Liver (tissue), 8 donors: ENCODE measurements at regions not wholly inside any gene's neighbourhood (a gene's known extent, or its start where the extent isn't known, plus 50 kb on each side); places are given as distances from the start of the nearest gene placed in this dataset.

Source experiments
- DNase-seq: peaks from one replicate; pipeline ENCODE4 v3.0.0-alpha.2; 2017; ENCODE audit warnings: low spot score
- H3K27ac ChIP-seq, 2 donors: one replicate each; pipeline ENCODE4 v1.7.0; 2013; ENCODE audit warnings: inconsistent platforms in 2 of 2, low read length in 2 of 2, control low read depth in 1 of 2, low read depth in 1 of 2, mild to moderate bottlenecking in 1 of 2
- H3K27me3 ChIP-seq, 4 donors: one replicate each; pipeline versions ENCODE4 v1.6.1 to v1.7.0; 2013; ENCODE audit warnings: low read length in 3 of 4, inconsistent platforms in 1 of 4, mild to moderate bottlenecking in 1 of 4, moderate library complexity in 1 of 4; ENCODE audit not compliant: control insufficient read depth in 4 of 4, insufficient read depth in 4 of 4
- H3K36me3 ChIP-seq, 4 donors: one replicate each; pipeline versions ENCODE4 v1.6.1 to v1.7.0; 2013; ENCODE audit warnings: low read length in 3 of 4, mild to moderate bottlenecking in 3 of 4, low read depth in 1 of 4, moderate library complexity in 1 of 4; ENCODE audit not compliant: control insufficient read depth in 4 of 4, insufficient read depth in 3 of 4
- H3K4me1 ChIP-seq, 4 donors: one replicate each; pipeline versions ENCODE4 v1.6.1 to v1.7.0; 2013; ENCODE audit warnings: low read length in 3 of 4, mild to moderate bottlenecking in 3 of 4, moderate library complexity in 1 of 4; ENCODE audit not compliant: control insufficient read depth in 4 of 4, insufficient read depth in 4 of 4
- H3K4me3 ChIP-seq, 3 donors: one replicate each; pipeline versions ENCODE4 v1.6.1 to v1.7.0; 2013; ENCODE audit warnings: low read length in 3 of 3, control low read depth in 1 of 3, low read depth in 1 of 3, mild to moderate bottlenecking in 1 of 3
- H3K9ac ChIP-seq, 2 donors: one replicate each; pipeline ENCODE4 v1.7.0; 2013; ENCODE audit warnings: low read length in 2 of 2, mild to moderate bottlenecking in 2 of 2, moderate library complexity in 2 of 2, control low read depth in 1 of 2, low read depth in 1 of 2
- H3K9me3 ChIP-seq, 4 donors: one replicate each; pipeline versions ENCODE4 v1.6.1 to v1.7.0; 2013; ENCODE audit warnings: low read length in 3 of 4; ENCODE audit not compliant: control insufficient read depth in 4 of 4
- ATF3 ChIP-seq: IDR thresholded peaks from 2 replicates; pipeline ENCODE4 v1.6.1; 2016; ENCODE audit warnings: antibody characterized with exemption
- CTCF ChIP-seq: fragments of 150-350 bp; IDR thresholded peaks from 2 replicates; pipeline ENCODE4 v1.5.1; 2017; ENCODE audit warnings: improper control_type of control experiment, low read depth, low read length; ENCODE audit not compliant: missing input control
- EGR1 ChIP-seq, 2 donors: IDR thresholded peaks; 2 replicates each; pipeline ENCODE4 v1.6.1; 2016 to 2018; ENCODE audit warnings: antibody characterized with exemption in 2 of 2, low read depth in 2 of 2
- FOXA1 ChIP-seq: IDR thresholded peaks from 2 replicates; pipeline ENCODE4 v1.6.1; 2016; ENCODE audit warnings: antibody characterized with exemption
- FOXA2 ChIP-seq: IDR thresholded peaks from 2 replicates; pipeline ENCODE4 v1.6.1; 2016; ENCODE audit warnings: antibody characterized with exemption
- GABPA ChIP-seq, 2 donors: IDR thresholded peaks in 1 of 2; conservative IDR thresholded peaks in 1 of 2; 2 replicates each; pipeline ENCODE4 v1.6.1; 2016; ENCODE audit warnings: antibody characterized with exemption in 2 of 2, mild to moderate bottlenecking in 1 of 2, moderate library complexity in 1 of 2
- HNF4G ChIP-seq: IDR thresholded peaks from 2 replicates; pipeline ENCODE4 v1.6.1; 2016; ENCODE audit warnings: antibody characterized with exemption
- JUND ChIP-seq, 2 donors: IDR thresholded peaks; 2 replicates each; pipeline ENCODE4 v1.6.1; 2016; ENCODE audit warnings: antibody characterized with exemption in 2 of 2
- MAX ChIP-seq: IDR thresholded peaks from 2 replicates; pipeline ENCODE4 v1.6.1; 2016; ENCODE audit warnings: antibody characterized with exemption
- NR2F2 ChIP-seq: IDR thresholded peaks from 2 replicates; pipeline ENCODE4 v1.6.1; 2016; ENCODE audit warnings: antibody characterized with exemption
- RAD21 ChIP-seq, 2 donors: IDR thresholded peaks; 2 replicates each; pipeline ENCODE4 v1.6.1; 2016; ENCODE audit warnings: antibody characterized with exemption in 2 of 2, mild to moderate bottlenecking in 2 of 2
- REST ChIP-seq: IDR thresholded peaks from 2 replicates; pipeline ENCODE4 v1.6.1; 2016; ENCODE audit warnings: antibody characterized with exemption, mild to moderate bottlenecking
- RXRA ChIP-seq, 2 donors: IDR thresholded peaks; 2 replicates each; pipeline ENCODE4 v1.6.1; 2017 to 2018; ENCODE audit warnings: antibody characterized with exemption in 2 of 2, mild to moderate bottlenecking in 1 of 2
- SP1 ChIP-seq: IDR thresholded peaks from 2 replicates; pipeline ENCODE4 v1.6.1; 2018; ENCODE audit warnings: antibody characterized with exemption, mild to moderate bottlenecking
- TAF1 ChIP-seq: conservative IDR thresholded peaks from 2 replicates; pipeline ENCODE4 v1.6.1; 2016; ENCODE audit warnings: antibody characterized with exemption, mild to moderate bottlenecking
- YY1 ChIP-seq: IDR thresholded peaks from 2 replicates; pipeline ENCODE4 v1.6.1; 2016; ENCODE audit warnings: antibody characterized with exemption, mild to moderate bottlenecking
- ZBTB33 ChIP-seq: IDR thresholded peaks from 2 replicates; pipeline ENCODE4 v1.6.1; 2016; ENCODE audit warnings: antibody characterized with exemption
- WGBS: extraction: QIAGEN DNeasy Blood & Tissue Kit; methylation state at CpG from one replicate; pipeline ENCODE4 v1.1.7; 2013; 5-methylcytosine and 5-hydroxymethylcytosine counted together
- donor health status: healthy.
- donor health status: healthy.
- donor health status: healthy.
- donor health status: healthy.
- donor health status: healthy.

GRCh38 chr13:107209824-107210722, 642.1 kb upstream of the ARGLU1 start:
- peaks cover 0 to 7% (median 0%) of the 10 kb centered on the region in 4 donors for H3K27me3 ChIP-seq
- no peaks in the 10 kb centered on the region for H3K9me3 ChIP-seq
- no peak overlapping the region for H3K27ac ChIP-seq
- H3K4me3 ChIP-seq, result no peak overlapping the region
- H3K9ac ChIP-seq, result no peak overlapping the region
- no peaks in the 10 kb centered on the region for H3K36me3 ChIP-seq
- TF ChIP-seq HNF4G, result no peak
- TF ChIP-seq RXRA (IDR thresholded peaks at IDR 0.05), result no peak
- no peak for TF ChIP-seq FOXA1
- no peak for TF ChIP-seq SP1
- TF ChIP-seq YY1, result no peak
- TF ChIP-seq JUND (IDR thresholded peaks at IDR 0.05), result no peak
- no peak for TF ChIP-seq CTCF
- no peak for TF ChIP-seq ZBTB33
- TF ChIP-seq TAF1, result no peak
- no peak for TF ChIP-seq EGR1 (IDR thresholded peaks at IDR 0.05; ENCODE audit: low read depth in 2 of 2)
- TF ChIP-seq RAD21 (IDR thresholded peaks at IDR 0.05), result no peak
- TF ChIP-seq GABPA (IDR thresholded peaks at IDR 0.05 in 1 of 2, conservative IDR thresholded peaks at IDR 0.05 in 1 of 2), result no peak
- no peak for TF ChIP-seq REST
- TF ChIP-seq MAX, result no peak
- WGBS, result 62% methylated on average over 11 of the region's 11 CpGs
- H3K4me1 ChIP-seq, result no peaks in the 10 kb centered on the region
- DNase-seq, result no peak

GRCh38 chr13:107208889-107209288, 641.0 kb upstream of the ARGLU1 start:
- no peak overlapping the region for H3K27ac ChIP-seq
- H3K4me1 ChIP-seq, result no peaks in the 10 kb centered on the region
- no peaks in the 10 kb centered on the region for H3K36me3 ChIP-seq
- WGBS, result 32% methylated on average over 4 of the region's 4 CpGs
- H3K9ac ChIP-seq, result no peak overlapping the region
- no peak overlapping the region for H3K4me3 ChIP-seq
- peaks cover 0 to 7% (median 0%) of the 10 kb centered on the region in 4 donors for H3K27me3 ChIP-seq
- peak; percentile 37 for TF ChIP-seq NR2F2
- TF ChIP-seq FOXA2, result no peak
- no peak for TF ChIP-seq FOXA1
- no peak for TF ChIP-seq YY1
- no peak for TF ChIP-seq CTCF
- TF ChIP-seq GABPA (IDR thresholded peaks at IDR 0.05 in 1 of 2, conservative IDR thresholded peaks at IDR 0.05 in 1 of 2), result no peak
- no peak for TF ChIP-seq HNF4G
- TF ChIP-seq RXRA (IDR thresholded peaks at IDR 0.05), result peak in 1 of 2 donors; percentile 24
- TF ChIP-seq JUND (IDR thresholded peaks at IDR 0.05), result no peak
- TF ChIP-seq RAD21 (IDR thresholded peaks at IDR 0.05), result no peak
- TF ChIP-seq ATF3, result no peak
- TF ChIP-seq TAF1, result no peak
- no peak for DNase-seq
- no peaks in the 10 kb centered on the region for H3K9me3 ChIP-seq
